HG02981 (cell line): ENCODE measurements at regions not wholly inside any gene's neighbourhood (a gene's known extent, or its start where the extent isn't known, plus 50 kb on each side); places are given as distances from the start of the nearest gene placed in this dataset.

Source experiments
- ATAC-seq: cut with Tn5 transposase; IDR thresholded peaks from one replicate; pipeline ENCODE4 v1.9.1; 2021; ENCODE audit warnings: mild to moderate bottlenecking, moderate library complexity; ENCODE audit not compliant: unreplicated experiment

- no peak for ATAC-seq
These were observed 141.4 kb downstream of the CYP26B1 start for GRCh38 chr2:72006188-72006736.

DNA sequence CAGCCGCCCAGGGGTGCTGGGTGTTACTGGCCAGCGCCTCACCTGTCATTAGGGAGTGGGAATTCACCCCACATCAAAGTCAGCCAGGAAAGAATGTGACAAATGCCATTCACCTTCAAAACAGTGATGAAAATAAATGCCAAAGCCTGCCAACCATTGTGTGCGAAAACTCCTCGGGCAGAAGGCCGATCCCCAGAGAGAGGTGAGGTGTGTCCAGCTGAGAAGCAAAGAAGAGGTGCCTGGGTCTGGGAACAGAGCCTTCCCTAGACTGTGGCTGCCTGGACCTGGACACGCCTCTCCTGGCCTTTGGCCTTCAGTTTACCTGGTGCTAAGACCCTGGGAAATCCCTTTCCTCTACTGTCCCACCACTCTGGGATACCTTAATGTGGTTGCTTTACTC is 142.7 kb downstream of the CYP26B1 start:
- ATAC-seq, result no peak

DNA sequence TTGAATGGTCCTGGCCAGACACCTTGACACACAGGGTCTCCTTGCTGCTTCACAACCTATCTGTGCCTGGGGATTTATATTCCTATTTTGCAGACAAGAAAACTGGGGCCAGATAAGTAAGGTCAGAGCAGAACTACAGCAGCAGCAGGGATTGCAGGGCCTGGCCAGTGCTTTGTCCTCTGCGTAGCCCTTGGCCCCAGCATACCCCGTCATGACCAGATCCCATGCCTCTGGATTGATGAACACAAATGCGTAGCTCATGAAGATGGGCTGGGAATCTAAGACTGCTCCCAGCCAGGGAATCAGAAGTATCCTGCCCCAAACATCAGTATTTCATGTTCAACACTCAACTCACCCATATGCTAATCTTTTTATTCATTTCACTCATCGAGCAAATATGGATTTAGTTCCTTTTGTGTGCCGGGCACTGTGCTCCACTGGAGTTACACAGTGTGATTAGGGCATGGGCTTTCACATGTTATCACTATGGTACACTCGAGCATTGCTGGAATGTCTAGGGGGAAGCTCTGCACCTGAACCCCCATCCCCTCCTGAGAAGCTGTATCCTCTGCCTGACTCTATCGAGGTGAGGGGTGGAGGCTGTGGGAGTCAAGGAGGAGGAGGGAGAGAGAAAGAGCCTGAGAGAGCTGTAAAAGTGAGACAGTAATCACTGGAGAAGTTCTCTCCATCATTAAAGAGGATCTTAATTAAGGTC is 143.3 kb downstream of the CYP26B1 start:
- ATAC-seq, result no peak

- no peak for ATAC-seq
These were observed 143.9 kb downstream of the CYP26B1 start for GRCh38 chr2:72003796-72004195.

- no peak for ATAC-seq
These were observed 144.5 kb downstream of the CYP26B1 start for GRCh38 chr2:72003124-72003523.

GRCh38 chr2:72001937-72002690 is 145.5 kb downstream of the CYP26B1 start:
- no peak for ATAC-seq

- no peak for ATAC-seq
These were observed 147.6 kb downstream of the CYP26B1 start for GRCh38 chr2:72000110-72000509.

DNA sequence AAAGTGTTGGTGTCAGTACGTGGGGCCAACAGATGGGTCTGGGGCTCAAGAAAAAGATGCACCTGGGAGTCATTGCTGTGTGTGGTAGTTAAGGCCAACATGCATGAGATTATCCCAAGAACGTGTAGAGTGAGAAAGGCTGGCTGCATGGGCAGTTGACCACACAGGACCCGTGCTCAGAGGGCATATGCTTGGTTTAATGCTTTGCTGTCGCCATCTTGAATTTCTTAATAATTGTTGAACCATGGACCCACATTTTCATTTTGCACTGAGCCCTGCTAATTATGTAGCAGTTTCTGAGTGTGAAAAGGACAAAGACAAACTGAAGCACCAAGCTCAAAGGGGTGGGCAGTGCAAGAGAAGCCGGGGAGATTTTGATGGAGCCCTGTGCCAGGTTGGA is 148.1 kb downstream of the CYP26B1 start:
- ATAC-seq, result no peak

DNA sequence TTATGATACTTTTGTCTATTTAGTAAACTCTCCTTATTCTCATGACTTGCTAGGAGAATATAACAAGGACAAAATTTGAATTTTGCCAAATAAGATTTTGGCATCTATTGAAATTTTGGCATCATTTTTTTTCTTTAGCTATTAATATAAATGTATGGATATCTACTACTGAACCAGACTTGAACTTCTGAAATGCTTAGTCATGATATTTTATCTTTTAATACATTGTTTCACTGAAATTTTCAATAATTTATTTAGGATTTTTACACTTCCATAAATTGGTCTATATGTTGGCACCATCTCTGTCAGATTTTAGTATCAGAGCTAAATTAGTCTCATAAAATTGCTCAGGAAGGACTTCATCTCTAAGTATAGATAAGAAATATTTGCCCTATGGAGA is 149.8 kb downstream of the CYP26B1 start:
- ATAC-seq, result no peak

- ATAC-seq, result no peak
These were observed 152.5 kb downstream of the CYP26B1 start for GRCh38 chr2:71995067-71995665.

- ATAC-seq, result no peak
These were observed 155.6 kb downstream of the CYP26B1 start for GRCh38 chr2:71992036-71992435.

DNA sequence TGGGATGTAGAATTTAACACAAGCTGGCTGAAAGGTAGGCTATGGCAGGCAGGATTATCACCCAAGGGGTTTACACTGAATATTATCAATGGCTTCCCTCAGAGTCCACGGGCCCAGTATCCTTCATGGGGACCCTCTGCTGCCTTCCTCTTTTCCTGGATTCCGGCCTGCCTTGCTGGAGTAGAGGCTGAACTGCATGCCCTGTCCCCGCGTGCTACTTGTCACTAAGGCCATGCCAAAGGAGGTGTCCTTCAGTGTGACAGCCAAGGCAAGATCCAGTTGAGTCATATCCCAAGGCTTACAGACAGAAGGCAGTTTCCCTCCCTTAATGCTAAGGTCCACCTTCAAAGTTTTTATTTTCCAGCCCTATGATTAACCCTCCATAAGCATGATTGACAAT is 156.3 kb downstream of the CYP26B1 start:
- ATAC-seq, result no peak

- ATAC-seq, result no peak
These were observed 156.8 kb downstream of the CYP26B1 start for GRCh38 chr2:71990826-71991225.

DNA sequence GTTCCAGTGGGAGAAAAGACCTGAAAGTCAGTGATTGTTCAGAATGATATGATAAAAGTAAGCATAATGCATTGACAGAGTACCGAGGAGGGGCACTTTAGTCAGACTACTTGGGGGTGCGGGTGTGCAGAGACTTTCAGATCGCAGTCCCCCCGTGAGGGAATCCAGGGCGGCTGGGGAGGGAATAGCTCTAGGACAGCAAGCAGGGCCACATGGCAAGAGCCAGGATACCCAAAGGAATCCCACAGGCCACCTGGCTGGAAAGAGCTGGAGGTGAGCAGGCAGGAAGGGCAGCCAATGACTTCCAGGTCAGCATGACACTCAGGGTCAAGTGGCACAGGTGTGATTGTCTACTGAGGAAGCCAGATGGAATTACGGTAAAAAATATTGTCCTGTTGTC is 157.5 kb downstream of the CYP26B1 start:
- no peak for ATAC-seq

DNA sequence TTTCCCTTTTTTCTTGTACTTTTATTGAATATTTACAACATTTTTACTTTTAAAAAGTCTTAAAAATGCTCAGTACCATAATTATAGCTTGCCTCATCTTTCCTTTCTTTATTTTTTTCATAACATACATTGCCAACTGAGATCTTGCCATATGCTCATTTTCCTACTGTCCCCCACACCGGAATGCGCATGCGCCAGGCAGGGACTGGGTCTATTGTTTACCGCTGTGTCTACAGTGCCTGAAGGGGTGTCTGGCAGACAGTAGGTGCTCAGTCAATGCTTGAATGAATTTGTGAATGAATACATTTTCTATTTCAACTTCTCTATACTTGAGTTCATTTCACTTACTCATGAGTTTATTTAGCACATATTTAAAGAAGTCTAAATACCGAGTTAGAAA is 158.0 kb downstream of the CYP26B1 start:
- ATAC-seq, result no peak

- ATAC-seq, result no peak
These were observed 159.5 kb downstream of the CYP26B1 start for GRCh38 chr2:71988170-71988569.

DNA sequence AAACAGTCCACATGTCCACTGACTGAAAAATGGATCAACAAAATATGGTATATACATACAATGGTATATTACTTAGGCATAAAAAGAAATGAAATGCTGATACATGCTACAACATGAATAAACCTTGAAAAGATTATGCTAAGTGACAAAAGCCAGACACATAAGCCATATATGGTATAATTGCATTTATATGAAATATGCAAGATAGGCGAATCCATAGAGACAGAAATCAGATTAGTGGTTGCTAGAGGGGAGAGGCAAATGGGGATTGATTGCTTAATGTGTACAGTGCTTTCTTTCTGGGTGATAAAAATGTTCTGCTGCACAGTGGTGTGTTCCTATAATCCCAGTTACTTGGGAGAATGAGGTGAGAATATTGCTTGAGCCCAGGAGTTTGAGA is 171.0 kb downstream of the CYP26B1 start:
- ATAC-seq, result no peak

GRCh38 chr2:71974846-71975245 is 172.8 kb downstream of the CYP26B1 start:
- no peak for ATAC-seq

- ATAC-seq, result no peak
These were observed 176.2 kb downstream of the CYP26B1 start for GRCh38 chr2:71971493-71971892.

DNA sequence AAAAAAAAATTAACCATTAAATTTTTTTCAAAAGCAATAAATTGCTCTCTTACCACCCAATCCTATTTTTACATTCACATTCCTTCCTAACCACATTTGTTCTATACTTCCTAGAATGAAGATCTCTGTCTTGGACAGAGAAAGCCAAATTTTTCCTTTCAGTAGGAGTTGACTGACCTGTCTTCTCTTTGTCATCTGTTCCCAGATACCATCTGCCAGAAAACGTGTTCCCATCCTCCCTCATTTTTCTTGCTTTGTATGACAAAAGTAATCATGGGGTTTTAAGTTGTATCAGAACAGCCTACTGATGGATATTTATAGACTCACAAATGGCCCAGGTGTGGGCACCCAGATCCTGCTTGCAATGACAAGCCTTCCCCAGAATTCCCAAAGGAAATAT is 182.1 kb downstream of the CYP26B1 start:
- ATAC-seq, result no peak

DNA sequence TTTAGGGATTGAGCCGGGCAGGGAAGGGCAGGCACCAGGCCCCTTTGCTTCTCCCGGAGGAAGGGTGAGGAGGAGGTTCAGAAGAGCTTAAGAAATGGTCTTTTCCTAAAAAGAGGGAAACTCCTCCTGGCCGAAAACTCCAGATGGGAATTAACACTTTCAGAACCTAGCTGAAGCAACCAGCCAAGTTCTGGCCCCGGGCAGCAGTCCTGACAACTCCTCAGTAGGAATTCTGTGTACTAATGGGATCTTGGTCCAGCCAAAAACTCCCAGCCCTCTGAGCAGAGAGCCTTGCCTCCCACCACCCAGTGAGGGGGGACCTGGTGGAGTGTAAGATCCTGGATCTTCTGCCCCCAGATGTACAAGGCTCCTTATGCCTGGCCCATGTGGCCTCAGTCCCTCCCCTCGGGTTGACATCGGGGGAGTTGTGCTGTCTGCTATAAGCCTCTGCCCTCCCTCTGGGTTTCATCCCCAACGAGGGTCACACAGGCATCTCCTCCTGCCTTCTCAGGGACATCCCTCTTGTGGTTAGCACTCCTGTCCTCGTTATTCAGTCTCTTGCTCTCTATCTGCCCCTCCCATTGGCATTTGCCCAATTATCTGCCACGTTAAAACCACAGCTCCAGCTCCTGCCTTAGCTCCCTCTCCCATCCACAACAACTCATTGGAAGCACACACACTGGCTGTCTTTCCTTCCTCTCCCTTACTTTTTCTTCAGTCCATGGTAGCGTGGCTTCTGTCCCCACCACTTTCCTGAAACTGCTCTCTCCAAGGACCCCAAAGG is 184.6 kb downstream of the CYP26B1 start:
- no peak for ATAC-seq
